ENCODE measurements at regions not wholly inside any gene's neighbourhood (a gene's known extent, or its start where the extent isn't known, plus 50 kb on each side); places are given as distances from the start of the nearest gene placed in this dataset.

DNA sequence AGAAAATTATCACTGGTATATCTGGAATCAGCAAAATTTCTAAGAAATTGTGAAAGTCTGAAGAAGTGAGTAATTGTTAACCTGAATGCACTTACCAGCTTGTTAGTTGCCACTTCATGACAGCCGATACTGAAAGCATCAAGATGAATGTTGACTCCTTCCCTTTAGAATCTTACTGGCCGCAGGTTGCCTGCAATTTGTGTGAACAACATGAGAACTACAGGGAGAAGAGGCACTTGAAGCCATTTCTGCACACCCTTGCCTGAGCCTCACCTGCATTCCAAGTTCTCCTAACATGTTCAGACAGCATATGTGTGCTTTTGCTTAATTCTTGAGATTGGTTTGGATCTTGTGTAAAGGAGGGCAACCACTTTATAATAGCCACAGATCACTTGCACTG lies 59.2 kb upstream of the SSX2IP start:
- 88 to 91% methylated on average over 2 of the region's 2 CpGs for WGBS, 2 donors
- H3K9me3 ChIP-seq = no peaks in the 10 kb centered on the region
- ATAC-seq (no peak), FAIRE-seq (no peak), DNase-seq (no peak)
- TF ChIP-seq, protein P1, sequence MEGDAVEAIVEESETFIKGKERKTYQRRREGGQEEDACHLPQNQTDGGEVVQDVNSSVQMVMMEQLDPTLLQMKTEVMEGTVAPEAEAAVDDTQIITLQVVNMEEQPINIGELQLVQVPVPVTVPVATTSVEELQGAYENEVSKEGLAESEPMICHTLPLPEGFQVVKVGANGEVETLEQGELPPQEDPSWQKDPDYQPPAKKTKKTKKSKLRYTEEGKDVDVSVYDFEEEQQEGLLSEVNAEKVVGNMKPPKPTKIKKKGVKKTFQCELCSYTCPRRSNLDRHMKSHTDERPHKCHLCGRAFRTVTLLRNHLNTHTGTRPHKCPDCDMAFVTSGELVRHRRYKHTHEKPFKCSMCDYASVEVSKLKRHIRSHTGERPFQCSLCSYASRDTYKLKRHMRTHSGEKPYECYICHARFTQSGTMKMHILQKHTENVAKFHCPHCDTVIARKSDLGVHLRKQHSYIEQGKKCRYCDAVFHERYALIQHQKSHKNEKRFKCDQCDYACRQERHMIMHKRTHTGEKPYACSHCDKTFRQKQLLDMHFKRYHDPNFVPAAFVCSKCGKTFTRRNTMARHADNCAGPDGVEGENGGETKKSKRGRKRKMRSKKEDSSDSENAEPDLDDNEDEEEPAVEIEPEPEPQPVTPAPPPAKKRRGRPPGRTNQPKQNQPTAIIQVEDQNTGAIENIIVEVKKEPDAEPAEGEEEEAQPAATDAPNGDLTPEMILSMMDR (IDR thresholded peaks at IDR 0.05) = no peak
- H3K4me1 ChIP-seq = no peaks in the 10 kb centered on the region
- no peak overlapping the region for H3K4me3 ChIP-seq
- H3K36me3 ChIP-seq = no peaks in the 10 kb centered on the region
- intact Hi-C loops (cut with DNase I) = loop anchor here in 1 of 3 donors (10.0 kb wide), 1 partner anchor 605 kb away; the partner anchor contains the start of gene PRKACB
- H3K27ac ChIP-seq = no peak overlapping the region
- H3K27me3 ChIP-seq = no peaks in the 10 kb centered on the region

DNA sequence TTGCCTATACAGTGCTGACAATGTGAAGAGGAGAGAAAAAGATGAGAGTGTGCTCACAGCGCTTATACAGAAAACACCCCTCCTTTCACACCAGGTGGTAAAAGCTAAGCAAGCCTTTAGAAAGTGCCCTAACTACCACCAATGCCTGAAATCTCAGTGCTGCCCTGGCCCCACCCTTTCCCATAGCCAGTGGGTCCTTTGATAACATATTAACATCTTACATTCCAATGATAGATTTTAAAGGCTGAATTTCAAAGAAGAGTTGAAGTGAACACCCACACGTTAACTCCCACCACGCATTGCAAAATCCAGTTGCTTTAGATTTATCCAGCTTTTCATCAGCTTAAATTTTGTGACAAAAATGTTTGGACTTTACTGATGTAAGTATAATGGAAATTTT lies 58.1 kb upstream of the SSX2IP start:
- DNase-seq = no peak
- no peaks in the 10 kb centered on the region for H3K27me3 ChIP-seq
- intact Hi-C loops (cut with DNase I) = loop anchor here in 1 of 3 donors (10.0 kb wide), 1 partner anchor 604 kb away; the partner anchor contains the start of gene PRKACB
- no peaks in the 10 kb centered on the region for H3K9me3 ChIP-seq
- ATAC-seq = no peak
- no peaks in the 10 kb centered on the region for H3K4me1 ChIP-seq
- no peaks in the 10 kb centered on the region for H3K36me3 ChIP-seq
- 84 to 88% methylated on average over 3 of the region's 3 CpGs for WGBS, 2 donors
- FAIRE-seq = no peak
- H3K4me3 ChIP-seq = no peak overlapping the region
- H3K27ac ChIP-seq = no peak overlapping the region
- TF ChIP-seq, protein P1 (IDR thresholded peaks at IDR 0.05) = no peak

- Histone ChIP-seq H3K9me3 (no peaks in the 10 kb centered on the region), H3K4me3 (no peak overlapping the region), H3K27ac (no peak overlapping the region), H3K36me3 (no peaks in the 10 kb centered on the region), H3K4me1 (no peaks in the 10 kb centered on the region), H3K27me3 (no peaks in the 10 kb centered on the region)
- no peak for ATAC-seq
- intact Hi-C loops (cut with DNase I) = loop anchor here in 1 of 3 donors (10.0 kb wide), 1 partner anchor 601 kb away; the partner anchor contains the start of gene PRKACB
- DNase-seq = no peak
- no peak for FAIRE-seq
- WGBS, 2 donors = 87 to 88% methylated on average over 2 of the region's 2 CpGs
- TF ChIP-seq, protein P1 (IDR thresholded peaks at IDR 0.05) = no peak
These were observed 55.6 kb upstream of the SSX2IP start for GRCh38 chr1:84745857-84746256.

- Histone ChIP-seq H3K9me3 (no peaks in the 10 kb centered on the region), H3K36me3 (no peaks in the 10 kb centered on the region), H3K4me3 (no peak overlapping the region), H3K4me1 (no peaks in the 10 kb centered on the region), H3K27me3 (no peaks in the 10 kb centered on the region), H3K27ac (no peak overlapping the region)
- no peak for ATAC-seq
- DNase-seq = no peak
- TF ChIP-seq, protein P1 (IDR thresholded peaks at IDR 0.05) = no peak
- FAIRE-seq = no peak
- intact Hi-C loops (cut with DNase I) = loop anchor here in 1 of 3 donors (10.0 kb wide), 1 partner anchor 599 kb away; the partner anchor contains the start of gene PRKACB
- WGBS, 2 donors = 70 to 82% methylated on average over 3 of the region's 3 CpGs
These were observed 53.6 kb upstream of the SSX2IP start for GRCh38 chr1:84743896-84744295.

GRCh38 chr1:84742653-84743052 lies 52.4 kb upstream of the SSX2IP start:
- DNase-seq (no peak), FAIRE-seq (no peak), ATAC-seq (no peak)
- H3K9me3 ChIP-seq = no peaks in the 10 kb centered on the region
- TF ChIP-seq, protein P1 (IDR thresholded peaks at IDR 0.05) = no peak
- H3K4me3 ChIP-seq = no peak overlapping the region
- 64 to 72% methylated on average over 1 of the region's 1 CpG for WGBS, 2 donors
- no peaks in the 10 kb centered on the region for H3K4me1 ChIP-seq
- H3K27ac ChIP-seq = no peak overlapping the region
- intact Hi-C loops (cut with DNase I) = loop anchor here in 1 of 3 donors (10.0 kb wide), 1 partner anchor 598 kb away; the partner anchor contains the start of gene PRKACB
- H3K27me3 ChIP-seq = no peaks in the 10 kb centered on the region
- H3K36me3 ChIP-seq = no peaks in the 10 kb centered on the region

Measured in pancreas (tissue), 10 donors.